ENCODE measurements at regions not wholly inside any gene's neighbourhood (a gene's known extent, or its start where the extent isn't known, plus 50 kb on each side); places are given as distances from the start of the nearest gene placed in this dataset.

DNA sequence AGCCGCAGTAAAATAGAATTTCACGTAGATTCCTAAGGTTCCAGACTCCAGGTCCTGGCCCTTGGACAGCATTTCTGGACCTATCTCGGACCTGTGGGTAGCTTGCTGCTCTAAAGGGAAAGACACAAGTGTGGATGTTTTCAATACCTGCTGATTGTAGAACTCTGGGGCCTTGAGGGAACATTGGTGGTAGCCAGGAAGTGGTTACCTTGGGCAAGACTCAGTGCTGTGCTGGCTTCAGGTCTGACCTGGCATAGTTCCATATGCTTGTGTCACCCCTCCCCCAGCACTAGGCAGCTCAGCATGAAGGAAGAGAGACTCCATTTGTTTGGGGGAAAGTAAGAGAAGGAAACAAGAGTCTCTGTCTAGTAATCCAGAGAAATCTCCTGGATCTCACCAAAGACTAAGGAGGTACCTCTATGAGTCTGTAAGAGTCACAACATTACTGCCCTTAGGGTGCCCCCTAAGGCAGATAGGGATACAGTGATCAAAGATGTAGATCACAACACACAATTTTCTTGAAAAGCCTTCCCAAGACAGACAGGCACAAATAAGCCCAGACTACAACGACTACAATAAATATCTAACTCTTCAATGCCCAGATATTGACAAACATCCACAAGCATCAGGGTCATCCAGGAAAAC is 398.8 kb downstream of the TGFB2 start:
- Histone ChIP-seq H3K4me2 (no peak overlapping the region; the same call in 1 of the 2 replicates), H2AFZ (ENCODE audit: low read depth) (peak overlapping the region; percentile 17; the same call in 1 of the 2 replicates)

GRCh38 chr1:218748071-218748470 is 402.9 kb downstream of the TGFB2 start:
- Histone ChIP-seq H3K36me3 (ENCODE audit: insufficient read depth) (no peaks in the 10 kb centered on the region), H3K4me1 (ENCODE audit: low read depth, poor library complexity, severe bottlenecking) (peaks cover 12% of the 10 kb centered on the region), H3K79me2 (ENCODE audit: insufficient read depth, low read depth) (no peaks in the 10 kb centered on the region), H3K9ac (no peak overlapping the region), H3K4me2 (no peak overlapping the region), H4K20me1 (ENCODE audit: insufficient read depth) (no peaks in the 10 kb centered on the region), H2AFZ (ENCODE audit: low read depth) (no peak overlapping the region), H3K27ac (no peak overlapping the region), H3K4me3 (IDR thresholded peaks at IDR 0.05; ENCODE audit: insufficient read depth, low read depth, low read length) (no peak overlapping the region), H3K27me3 (ENCODE audit: insufficient read depth, low read depth) (no peaks in the 10 kb centered on the region)
- TF ChIP-seq, protein P1, sequence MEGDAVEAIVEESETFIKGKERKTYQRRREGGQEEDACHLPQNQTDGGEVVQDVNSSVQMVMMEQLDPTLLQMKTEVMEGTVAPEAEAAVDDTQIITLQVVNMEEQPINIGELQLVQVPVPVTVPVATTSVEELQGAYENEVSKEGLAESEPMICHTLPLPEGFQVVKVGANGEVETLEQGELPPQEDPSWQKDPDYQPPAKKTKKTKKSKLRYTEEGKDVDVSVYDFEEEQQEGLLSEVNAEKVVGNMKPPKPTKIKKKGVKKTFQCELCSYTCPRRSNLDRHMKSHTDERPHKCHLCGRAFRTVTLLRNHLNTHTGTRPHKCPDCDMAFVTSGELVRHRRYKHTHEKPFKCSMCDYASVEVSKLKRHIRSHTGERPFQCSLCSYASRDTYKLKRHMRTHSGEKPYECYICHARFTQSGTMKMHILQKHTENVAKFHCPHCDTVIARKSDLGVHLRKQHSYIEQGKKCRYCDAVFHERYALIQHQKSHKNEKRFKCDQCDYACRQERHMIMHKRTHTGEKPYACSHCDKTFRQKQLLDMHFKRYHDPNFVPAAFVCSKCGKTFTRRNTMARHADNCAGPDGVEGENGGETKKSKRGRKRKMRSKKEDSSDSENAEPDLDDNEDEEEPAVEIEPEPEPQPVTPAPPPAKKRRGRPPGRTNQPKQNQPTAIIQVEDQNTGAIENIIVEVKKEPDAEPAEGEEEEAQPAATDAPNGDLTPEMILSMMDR (conservative IDR thresholded peaks at IDR 0.05; ENCODE audit: low read depth, low read length) = no peak

More for the DNA sequence above, 398.8 kb downstream of the TGFB2 start:
- no peaks in the 10 kb centered on the region for H4K20me1 ChIP-seq (ENCODE audit: insufficient read depth)
- H3K79me2 ChIP-seq (ENCODE audit: insufficient read depth, low read depth) = no peaks in the 10 kb centered on the region
- no peak overlapping the region for H3K4me3 ChIP-seq (IDR thresholded peaks at IDR 0.05; ENCODE audit: insufficient read depth, low read depth, low read length)
- H3K9ac ChIP-seq = no peak overlapping the region
- no peak overlapping the region for H3K27ac ChIP-seq
- H3K27me3 ChIP-seq (ENCODE audit: insufficient read depth, low read depth) = no peaks in the 10 kb centered on the region
- H3K4me1 ChIP-seq (ENCODE audit: low read depth, poor library complexity, severe bottlenecking) = peaks cover 12% of the 10 kb centered on the region
- TF ChIP-seq, protein P1 (conservative IDR thresholded peaks at IDR 0.05; ENCODE audit: low read depth, low read length) = no peak
- no peaks in the 10 kb centered on the region for H3K36me3 ChIP-seq (ENCODE audit: insufficient read depth)

GRCh38 chr1:218750216-218750970 is 405.3 kb downstream of the TGFB2 start:
- no peak overlapping the region for H3K4me2 ChIP-seq
- no peaks in the 10 kb centered on the region for H4K20me1 ChIP-seq (ENCODE audit: insufficient read depth)
- no peak overlapping the region for H3K27ac ChIP-seq
- H3K27me3 ChIP-seq (ENCODE audit: insufficient read depth, low read depth) = no peaks in the 10 kb centered on the region
- TF ChIP-seq, protein P1 (conservative IDR thresholded peaks at IDR 0.05; ENCODE audit: low read depth, low read length) = no peak
- no peaks in the 10 kb centered on the region for H3K4me1 ChIP-seq (ENCODE audit: low read depth, poor library complexity, severe bottlenecking)
- H3K4me3 ChIP-seq (IDR thresholded peaks at IDR 0.05; ENCODE audit: insufficient read depth, low read depth, low read length) = no peak overlapping the region
- H3K9ac ChIP-seq = no peak overlapping the region
- no peaks in the 10 kb centered on the region for H3K79me2 ChIP-seq (ENCODE audit: insufficient read depth, low read depth)
- no peak overlapping the region for H2AFZ ChIP-seq (ENCODE audit: low read depth)
- no peaks in the 10 kb centered on the region for H3K36me3 ChIP-seq (ENCODE audit: insufficient read depth)

DNA sequence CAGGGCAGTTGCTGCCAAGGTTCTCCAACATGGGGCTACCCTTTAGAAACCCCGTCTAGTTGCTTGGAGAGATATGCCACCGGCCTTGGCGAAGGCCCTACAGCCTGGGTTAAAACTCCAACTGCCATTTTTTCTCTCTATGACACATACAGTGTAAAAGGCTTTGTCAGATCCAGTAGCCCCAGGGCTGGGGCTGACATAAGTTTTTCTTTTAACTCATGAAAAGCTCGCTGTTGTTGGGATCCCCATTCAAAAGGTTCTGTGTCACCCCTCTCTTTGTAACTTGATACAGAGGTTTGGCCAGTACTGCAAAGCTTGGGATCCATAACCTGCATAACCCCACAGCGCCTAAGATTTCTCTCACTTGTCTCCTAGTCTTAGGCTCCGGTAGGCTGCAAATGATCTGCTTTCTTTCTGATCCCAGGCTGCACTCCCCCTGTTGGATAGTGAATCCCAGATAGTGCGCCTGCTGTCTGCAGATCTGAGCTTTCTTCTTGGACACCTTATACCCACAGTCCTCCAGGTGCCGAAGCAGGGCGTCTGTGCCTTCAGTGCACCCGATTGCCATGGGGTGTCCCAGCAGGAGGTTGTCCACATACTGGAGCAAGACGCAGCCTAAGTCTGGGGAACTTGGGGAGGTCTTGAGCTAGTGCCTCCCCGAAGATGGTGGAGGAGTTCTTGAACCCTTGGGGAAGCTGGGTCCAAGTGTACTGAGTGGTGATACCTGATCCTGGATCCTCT is 406.2 kb downstream of the TGFB2 start:
- TF ChIP-seq, protein P1 (conservative IDR thresholded peaks at IDR 0.05; ENCODE audit: low read depth, low read length) = no peak
- Histone ChIP-seq H3K79me2 (ENCODE audit: insufficient read depth, low read depth) (no peaks in the 10 kb centered on the region), H3K4me1 (ENCODE audit: low read depth, poor library complexity, severe bottlenecking) (no peaks in the 10 kb centered on the region), H3K27ac (no peak overlapping the region), H3K36me3 (ENCODE audit: insufficient read depth) (no peaks in the 10 kb centered on the region), H3K27me3 (ENCODE audit: insufficient read depth, low read depth) (no peaks in the 10 kb centered on the region), H3K4me2 (no peak overlapping the region), H3K9ac (no peak overlapping the region), H3K4me3 (IDR thresholded peaks at IDR 0.05; ENCODE audit: insufficient read depth, low read depth, low read length) (no peak overlapping the region), H4K20me1 (ENCODE audit: insufficient read depth) (no peaks in the 10 kb centered on the region), H2AFZ (ENCODE audit: low read depth) (no peak overlapping the region)

All from KMS-11 (cell line).